ENCODE measurements at regions not wholly inside any gene's neighbourhood (a gene's known extent, or its start where the extent isn't known, plus 50 kb on each side); places are given as distances from the start of the nearest gene placed in this dataset.
"Not testable (repeated sequence)": the region's sequence is repeated elsewhere in the genome, so short reads cannot be mapped to it uniquely, and the experiment has no call there.

DNA sequence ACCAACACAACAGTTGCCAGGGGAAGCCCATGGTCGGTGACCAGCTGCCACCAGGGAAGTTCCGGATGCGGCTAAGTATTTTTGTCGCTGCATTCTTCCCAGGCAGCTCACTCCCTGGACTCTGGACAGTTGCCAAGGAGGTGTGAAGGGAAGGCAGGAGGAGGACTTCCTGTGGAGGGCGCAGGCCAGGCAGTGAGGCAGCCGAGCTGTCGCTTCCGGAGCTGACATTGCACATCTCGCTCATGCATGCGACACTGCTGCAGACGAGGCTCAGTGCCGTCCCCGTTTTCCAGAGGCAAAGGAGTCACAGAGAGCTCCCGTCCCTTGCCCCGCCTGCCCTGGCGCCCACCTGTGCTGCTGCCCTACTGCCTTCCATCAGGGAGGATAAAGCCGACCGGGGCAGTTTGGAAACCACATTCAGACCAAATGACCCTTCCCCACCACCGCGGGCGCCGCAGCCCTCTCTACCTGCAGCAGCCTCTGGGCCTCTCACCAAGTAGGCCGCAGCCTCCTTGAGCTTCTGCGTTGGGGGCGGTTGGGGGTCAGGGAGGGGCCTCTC, 81.4 kb downstream of the NENF start:
- Histone ChIP-seq H3K4me1 (peaks cover 6 to 28% (median 19%) of the 10 kb centered on the region in 9 donors), H3K36me3 (no peaks in the 10 kb centered on the region), H3K9me3 (no peaks in the 10 kb centered on the region), H3K4me3 (peak overlapping the region in 8 of 10 donors; percentile 3 to 38 (median 18)), H3K27ac (no peak overlapping the region), H3K27me3 (peaks cover 0 to 62% (median 25%) of the 10 kb centered on the region in 7 donors)
- ATAC-seq = peak; percentile 10 to 67 (median 36)
- intact Hi-C loops (cut with DNase I) = no loop called here
- peak; percentile 57 to 64 for DNase-seq
- TF ChIP-seq, protein P1, sequence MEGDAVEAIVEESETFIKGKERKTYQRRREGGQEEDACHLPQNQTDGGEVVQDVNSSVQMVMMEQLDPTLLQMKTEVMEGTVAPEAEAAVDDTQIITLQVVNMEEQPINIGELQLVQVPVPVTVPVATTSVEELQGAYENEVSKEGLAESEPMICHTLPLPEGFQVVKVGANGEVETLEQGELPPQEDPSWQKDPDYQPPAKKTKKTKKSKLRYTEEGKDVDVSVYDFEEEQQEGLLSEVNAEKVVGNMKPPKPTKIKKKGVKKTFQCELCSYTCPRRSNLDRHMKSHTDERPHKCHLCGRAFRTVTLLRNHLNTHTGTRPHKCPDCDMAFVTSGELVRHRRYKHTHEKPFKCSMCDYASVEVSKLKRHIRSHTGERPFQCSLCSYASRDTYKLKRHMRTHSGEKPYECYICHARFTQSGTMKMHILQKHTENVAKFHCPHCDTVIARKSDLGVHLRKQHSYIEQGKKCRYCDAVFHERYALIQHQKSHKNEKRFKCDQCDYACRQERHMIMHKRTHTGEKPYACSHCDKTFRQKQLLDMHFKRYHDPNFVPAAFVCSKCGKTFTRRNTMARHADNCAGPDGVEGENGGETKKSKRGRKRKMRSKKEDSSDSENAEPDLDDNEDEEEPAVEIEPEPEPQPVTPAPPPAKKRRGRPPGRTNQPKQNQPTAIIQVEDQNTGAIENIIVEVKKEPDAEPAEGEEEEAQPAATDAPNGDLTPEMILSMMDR (IDR thresholded peaks at IDR 0.05) = peak in 3 of 9 donors; percentile 12 to 26 (median 17)
- 9 to 15% methylated on average over 25 of the region's 25 CpGs for WGBS, 2 donors

DNA sequence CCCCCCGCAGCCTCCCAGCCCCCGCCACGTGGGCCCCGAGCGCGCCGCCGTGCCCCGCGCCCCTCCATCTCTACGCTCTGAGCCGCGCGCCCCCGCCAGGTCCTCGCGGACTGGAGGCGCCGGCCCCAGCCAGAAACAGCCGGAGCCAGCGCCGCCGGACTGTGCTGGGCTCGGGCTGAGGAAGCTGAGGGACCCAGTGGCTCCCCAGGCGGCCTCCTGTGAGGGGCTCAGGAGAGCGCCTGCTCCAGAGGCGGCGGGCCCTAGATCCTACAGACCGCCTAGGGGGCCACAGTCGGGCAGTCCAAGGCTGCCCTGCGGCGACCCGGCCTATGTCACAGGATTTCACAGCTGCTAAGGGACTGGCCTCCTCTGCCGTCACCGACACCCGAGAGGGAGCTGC, 82.1 kb downstream of the NENF start:
- TF ChIP-seq, protein P1 (IDR thresholded peaks at IDR 0.05) = no peak
- intact Hi-C loops (cut with DNase I) = no loop called here
- Histone ChIP-seq H3K36me3 (no peaks in the 10 kb centered on the region), H3K4me3 (peak overlapping the region in 8 of 10 donors; percentile 3 to 38 (median 24)), H3K4me1 (peaks cover 6 to 28% (median 19%) of the 10 kb centered on the region in 9 donors), H3K9me3 (no peaks in the 10 kb centered on the region), H3K27me3 (peaks cover 0 to 62% (median 25%) of the 10 kb centered on the region in 7 donors), H3K27ac (no peak overlapping the region)
- ATAC-seq (peak in 4 of 8 donors; percentile 2 to 39 (median 13)), DNase-seq (peak in 1 of 2 donors; percentile 15)
- 22 to 25% methylated on average over 30 to 36 of the region's 36 CpGs for WGBS, 2 donors

DNA sequence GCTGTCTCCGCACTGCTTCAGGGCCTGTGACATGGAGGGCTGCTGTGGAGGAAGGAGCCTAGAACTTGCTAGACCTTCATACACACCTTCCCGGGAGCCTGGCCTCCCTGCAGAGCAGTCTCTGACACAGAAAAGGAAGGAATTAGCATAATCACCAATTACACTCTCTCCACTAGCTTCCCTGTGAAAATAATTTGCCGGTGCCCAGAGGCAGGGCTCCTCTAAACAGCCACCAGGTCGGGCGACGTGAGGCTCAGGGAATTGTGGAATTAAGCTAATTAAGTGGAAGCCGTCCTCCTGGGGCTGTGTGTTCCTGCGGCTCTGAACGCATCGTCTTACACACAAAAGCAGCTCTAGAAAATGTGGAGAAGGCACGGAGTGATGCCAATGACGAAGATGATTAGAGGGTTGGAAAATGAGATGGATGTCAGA, 82.6 kb downstream of the NENF start:
- DNase-seq (no peak), ATAC-seq (no peak)
- TF ChIP-seq, protein P1 (IDR thresholded peaks at IDR 0.05) = no peak
- Histone ChIP-seq H3K9me3 (no peaks in the 10 kb centered on the region), H3K27me3 (peaks cover 0 to 62% (median 25%) of the 10 kb centered on the region in 7 donors), H3K4me3 (no peak overlapping the region), H3K4me1 (peaks cover 6 to 28% (median 19%) of the 10 kb centered on the region in 9 donors), H3K27ac (no peak overlapping the region), H3K36me3 (no peaks in the 10 kb centered on the region)
- intact Hi-C loops (cut with DNase I) = no loop called here
- 68 to 78% methylated on average over 12 of the region's 12 CpGs for WGBS, 2 donors

DNA sequence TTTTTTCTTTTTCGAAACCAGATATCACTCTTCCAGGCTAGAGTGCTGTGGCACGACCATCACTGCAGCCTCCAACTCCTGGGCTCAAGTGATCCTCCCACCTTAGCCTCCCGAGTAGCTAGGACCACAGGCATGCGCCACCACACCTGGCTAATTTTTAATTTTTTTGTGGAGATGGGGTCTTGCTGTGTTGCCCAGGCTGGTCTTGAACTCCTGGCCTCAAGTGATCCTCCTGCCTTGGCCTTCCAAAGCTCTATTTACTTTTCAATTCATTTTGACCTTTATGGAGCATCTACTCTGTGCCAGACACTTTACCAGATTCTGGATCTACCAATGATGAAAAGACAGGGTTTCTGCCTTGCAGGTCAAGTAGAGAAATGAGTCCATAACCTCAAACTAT, 83.3 kb downstream of the NENF start:
- WGBS, 2 donors = 94 to 98% methylated on average over 4 of the region's 4 CpGs
- intact Hi-C loops (cut with DNase I) = not testable (repeated sequence)

More for the DNA sequence above, 83.3 kb downstream of the NENF start:
- H3K36me3 ChIP-seq, H3K9me3 ChIP-seq, H3K27ac ChIP-seq, DNase-seq, ATAC-seq, H3K4me3 ChIP-seq: not testable (repeated sequence)
- Histone ChIP-seq H3K4me1 (peaks cover 6 to 28% (median 19%) of the 10 kb centered on the region in 9 donors), H3K27me3 (peaks cover 0 to 62% (median 25%) of the 10 kb centered on the region in 7 donors)
